SK-N-SH (cell line): ENCODE measurements at regions not wholly inside any gene's neighbourhood (a gene's known extent, or its start where the extent isn't known, plus 50 kb on each side); places are given as distances from the start of the nearest gene placed in this dataset.

Experiments
- CTCF ChIA-PET: fragments of 300-600, 350-600 bp; formaldehyde crosslinking; extraction: SDS; loops from one replicate; lab custom pipeline; 2021; lab: Yijun Ruan, JAX
- POLR2A ChIA-PET: fragments of 350-600 bp; sonication (Branson Sonifier 250); formaldehyde crosslinking; extraction: SDS; loops from one replicate; lab custom pipeline; 2020; ENCODE audit warnings: antibody characterized with exemption, inconsistent platforms; lab: Yijun Ruan, JAX
- DNase-seq: peaks from one replicate; pipeline ENCODE4 v3.0.0; 2012
- H2AFZ ChIP-seq: fragments of 200-600 bp; sonication (generic); 2 replicates; pipeline ENCODE4 v1.8.1; 2016; ENCODE audit warnings: antibody characterized with exemption, mild to moderate bottlenecking, low read depth
- H3F3A ChIP-seq: fragments of 200-600 bp; sonication (generic); replicated peaks from 2 replicates; pipeline ENCODE3; 2016; ENCODE audit warnings: antibody characterized with exemption, mild to moderate bottlenecking; ENCODE audit not compliant: insufficient read depth
- H3K27ac ChIP-seq, 2 experiments: fragments of 200-500 bp in 1 of 2; fragments of 200-600 bp in 1 of 2; sonication (Bioruptor generic) in 1 of 2; sonication (generic), shearing (Covaris generic) in 1 of 2; 2 replicates each; pipeline versions ENCODE4 v1.5.1 to v1.6.1; 2014 to 2016; ENCODE audit warnings: low read depth in 2 of 2, inconsistent platforms in 1 of 2, low read length in 1 of 2, mild to moderate bottlenecking in 1 of 2, mixed read lengths in 1 of 2
- H3K27me3 ChIP-seq: fragments of 200-600 bp; sonication (generic), shearing (Covaris generic); 2 replicates; pipeline ENCODE4 v1.6.1; 2016; ENCODE audit warnings: mixed run types; ENCODE audit not compliant: insufficient read depth
- H3K36me3 ChIP-seq, 2 experiments: fragments of 200-500 bp in 1 of 2; fragments of 200-600 bp in 1 of 2; sonication (Bioruptor generic) in 1 of 2; sonication (generic) in 1 of 2; replicated peaks in 1 of 2; 2 replicates each; pipeline versions ENCODE3 to v1.5.1; 2014 to 2016; ENCODE audit warnings: low read length in 1 of 2, mild to moderate bottlenecking in 1 of 2; ENCODE audit not compliant: insufficient read depth in 2 of 2, control insufficient read depth in 1 of 2
- H3K4me1 ChIP-seq, 2 experiments: fragments of 200-500 bp in 1 of 2; fragments of 200-600 bp in 1 of 2; sonication (Bioruptor generic) in 1 of 2; sonication (generic), shearing (Covaris generic) in 1 of 2; 2 replicates each; pipeline versions ENCODE4 v1.5.1 to v1.6.1; 2014 to 2016; ENCODE audit warnings: low read depth in 1 of 2, low read length in 1 of 2, mixed run types in 1 of 2; ENCODE audit not compliant: insufficient read depth in 2 of 2, control insufficient read depth in 1 of 2
- H3K4me2 ChIP-seq: fragments of 200-600 bp; sonication (generic), shearing (Covaris generic); 2 replicates; pipeline ENCODE4 v1.6.1; 2017; ENCODE audit warnings: mixed run types
- H3K4me3 ChIP-seq, 2 experiments: fragments of 200-500 bp in 1 of 2; fragments of 200-600 bp in 1 of 2; sonication (Bioruptor generic) in 1 of 2; sonication (generic), shearing (Covaris generic) in 1 of 2; 2 replicates each; pipeline versions ENCODE4 v1.5.1 to v1.8.1; 2014 to 2016; ENCODE audit warnings: low read depth in 2 of 2, inconsistent platforms in 1 of 2, low read length in 1 of 2, mild to moderate bottlenecking in 1 of 2, mixed read lengths in 1 of 2, moderate library complexity in 1 of 2
- H3K79me2 ChIP-seq: fragments of 200-600 bp; sonication (generic); 2 replicates; pipeline ENCODE4 v1.8.1; 2017; ENCODE audit warnings: mild to moderate bottlenecking; ENCODE audit not compliant: insufficient read depth
- H3K9ac ChIP-seq: fragments of 200-600 bp; sonication (generic); 2 replicates; pipeline ENCODE4 v1.6.1; 2017; ENCODE audit warnings: mixed run types
- H3K9me2 ChIP-seq: fragments of 200-600 bp; sonication (generic); 2 replicates; pipeline ENCODE4 v1.6.1; 2017; ENCODE audit warnings: mixed run types
- H3K9me3 ChIP-seq: fragments of 200-600 bp; sonication (generic); 2 replicates; pipeline ENCODE4 v1.6.1; 2017; ENCODE audit warnings: mixed run types, mild to moderate bottlenecking, moderate library complexity
- H4K20me1 ChIP-seq: fragments of 200-600 bp; sonication (generic); 2 replicates; pipeline ENCODE4 v1.6.1; 2017; ENCODE audit warnings: mild to moderate bottlenecking, mixed run types; ENCODE audit not compliant: insufficient read depth
- CHD2 ChIP-seq: fragments of 150-350 bp; IDR thresholded peaks from 2 replicates; pipeline ENCODE4 v1.6.1; 2018; ENCODE audit warnings: low read length; ENCODE audit not compliant: partially characterized antibody
- EP300 ChIP-seq, 2 experiments: IDR thresholded peaks; 2 replicates each; pipeline versions ENCODE4 v1.4.0 to v1.6.1; 2012; ENCODE audit warnings: borderline replicate concordance in 1 of 2, low read depth in 1 of 2, low read length in 1 of 2
- GABPA ChIP-seq: IDR thresholded peaks from 2 replicates; pipeline ENCODE4 v1.4.0; 2012; ENCODE audit warnings: low read depth, mild to moderate bottlenecking
- GATA2 ChIP-seq: sonication (generic); formaldehyde crosslinking; IDR thresholded peaks from 2 replicates; pipeline ENCODE4 v1.5.0; 2020; ENCODE audit warnings: mild to moderate bottlenecking, missing genetic modification reagents
- JUND ChIP-seq: IDR thresholded peaks from 2 replicates; pipeline ENCODE4 v1.4.0; 2012
- MXI1 ChIP-seq: IDR thresholded peaks from 2 replicates; pipeline ENCODE4 v1.6.1; 2012; ENCODE audit warnings: mild to moderate bottlenecking, low read depth, low read length, improper control_type of control experiment
- NFIC ChIP-seq: IDR thresholded peaks from 2 replicates; pipeline ENCODE4 v1.4.0; 2012; ENCODE audit warnings: borderline replicate concordance
- NRF1 ChIP-seq: IDR thresholded peaks from 2 replicates; pipeline ENCODE4 v1.6.1; 2012; ENCODE audit warnings: low read depth, mild to moderate bottlenecking, low read length
- POLR2AphosphoS5 ChIP-seq: IDR thresholded peaks from 2 replicates; pipeline ENCODE4 v1.6.1; 2012; ENCODE audit warnings: low read depth, low read length
- RAD21 ChIP-seq: IDR thresholded peaks from 2 replicates; pipeline ENCODE4 v1.6.1; 2012; ENCODE audit warnings: mild to moderate bottlenecking, low read length
- RCOR1 ChIP-seq: fragments of 150-350 bp; IDR thresholded peaks from 2 replicates; pipeline ENCODE4 v1.6.1; 2017; ENCODE audit warnings: antibody characterized with exemption, low read length
- TAF1 ChIP-seq: IDR thresholded peaks from 2 replicates; pipeline ENCODE4 v1.6.1; 2012; ENCODE audit warnings: low read depth, mild to moderate bottlenecking, low read length, moderate library complexity, borderline replicate concordance
- TCF12 ChIP-seq: IDR thresholded peaks from 2 replicates; pipeline ENCODE4 v1.4.0; 2012
- WGBS: methylation state at CpG from one replicate; pipeline ENCODE4 v1.1.6; 2017; ENCODE audit warnings: low lambda C conversion rate; 5-methylcytosine and 5-hydroxymethylcytosine counted together
- TF ChIP-seq, protein P1 (sequence below): IDR thresholded peaks from 2 replicates; pipeline ENCODE4; 2012
- TF ChIP-seq, protein P2 (sequence below): fragments of 150-350 bp; IDR thresholded peaks from 2 replicates; pipeline ENCODE4 v1.6.1; 2016; ENCODE audit warnings: mild to moderate bottlenecking, low read depth, low read length
- TF ChIP-seq, protein P3 (sequence below): IDR thresholded peaks from 2 replicates; pipeline ENCODE4 v1.6.1; 2012; ENCODE audit warnings: mild to moderate bottlenecking, low read depth, low read length, moderate library complexity
- TF ChIP-seq, protein P4 (sequence below): IDR thresholded peaks from 2 replicates; pipeline ENCODE4 v1.4.0; 2012; ENCODE audit warnings: low read depth, borderline replicate concordance

DNA sequence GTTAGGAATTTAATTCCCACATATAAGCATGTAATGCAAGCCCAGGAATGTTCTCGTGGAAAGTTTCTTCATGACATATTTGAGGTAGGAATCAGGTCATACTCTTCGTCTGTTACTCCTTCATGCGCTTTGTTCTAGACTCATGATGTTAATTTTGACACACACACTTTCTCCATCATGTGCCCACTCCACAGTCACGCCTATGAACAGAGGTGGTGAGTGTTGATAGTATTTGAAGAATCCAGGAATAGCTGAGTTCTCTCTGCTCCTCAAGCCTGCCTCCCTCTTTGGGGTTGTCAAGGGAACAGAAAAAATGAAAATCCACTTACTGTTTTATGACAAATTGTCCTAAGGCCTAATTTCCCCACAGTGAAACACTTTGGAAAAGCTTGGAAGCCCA, 117.3 kb upstream of the SERPINE2 start:
- Histone ChIP-seq H2AFZ (no peak overlapping the region), H3K9me2 (no peaks in the 10 kb centered on the region), H4K20me1 (no peaks in the 10 kb centered on the region), H3K79me2 (no peaks in the 10 kb centered on the region), H3K4me2 (peak overlapping the region; percentile 19; the same call in 1 of the 2 replicates), H3K27me3 (no peaks in the 10 kb centered on the region), H3K4me3 (no peak overlapping the region), H3K27ac (peak overlapping the region in 1 of 2 experiments; percentile 48; a peak in 1 of 4 replicates), H3K9me3 (no peaks in the 10 kb centered on the region), H3K4me1 (peaks cover 4 to 19% of the 10 kb centered on the region in 2 experiments; a peak in 3 of 4 replicates), H3K36me3 (no peaks in the 10 kb centered on the region), H3F3A (no peaks in the 10 kb centered on the region)
- CTCF ChIA-PET, result no interaction called here
- no peak for DNase-seq
- 89% methylated on average over 4 of the region's 4 CpGs for WGBS
- POLR2A ChIA-PET, result no interaction called here
- TF ChIP-seq TCF12 (no peak), NFIC (no peak), GABPA (no peak), RCOR1 (no peak), RAD21 (no peak), JUND (no peak), TAF1 (no peak), NRF1 (no peak), CHD2 (no peak), POLR2AphosphoS5 (no peak)
- TF ChIP-seq, protein P1, sequence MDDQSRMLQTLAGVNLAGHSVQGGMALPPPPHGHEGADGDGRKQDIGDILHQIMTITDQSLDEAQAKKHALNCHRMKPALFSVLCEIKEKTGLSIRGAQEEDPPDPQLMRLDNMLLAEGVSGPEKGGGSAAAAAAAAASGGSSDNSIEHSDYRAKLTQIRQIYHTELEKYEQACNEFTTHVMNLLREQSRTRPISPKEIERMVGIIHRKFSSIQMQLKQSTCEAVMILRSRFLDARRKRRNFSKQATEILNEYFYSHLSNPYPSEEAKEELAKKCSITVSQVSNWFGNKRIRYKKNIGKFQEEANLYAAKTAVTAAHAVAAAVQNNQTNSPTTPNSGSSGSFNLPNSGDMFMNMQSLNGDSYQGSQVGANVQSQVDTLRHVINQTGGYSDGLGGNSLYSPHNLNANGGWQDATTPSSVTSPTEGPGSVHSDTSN, result no peak
- TF ChIP-seq, protein P2, sequence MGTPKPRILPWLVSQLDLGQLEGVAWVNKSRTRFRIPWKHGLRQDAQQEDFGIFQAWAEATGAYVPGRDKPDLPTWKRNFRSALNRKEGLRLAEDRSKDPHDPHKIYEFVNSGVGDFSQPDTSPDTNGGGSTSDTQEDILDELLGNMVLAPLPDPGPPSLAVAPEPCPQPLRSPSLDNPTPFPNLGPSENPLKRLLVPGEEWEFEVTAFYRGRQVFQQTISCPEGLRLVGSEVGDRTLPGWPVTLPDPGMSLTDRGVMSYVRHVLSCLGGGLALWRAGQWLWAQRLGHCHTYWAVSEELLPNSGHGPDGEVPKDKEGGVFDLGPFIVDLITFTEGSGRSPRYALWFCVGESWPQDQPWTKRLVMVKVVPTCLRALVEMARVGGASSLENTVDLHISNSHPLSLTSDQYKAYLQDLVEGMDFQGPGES, result no peak
- TF ChIP-seq, protein P3, sequence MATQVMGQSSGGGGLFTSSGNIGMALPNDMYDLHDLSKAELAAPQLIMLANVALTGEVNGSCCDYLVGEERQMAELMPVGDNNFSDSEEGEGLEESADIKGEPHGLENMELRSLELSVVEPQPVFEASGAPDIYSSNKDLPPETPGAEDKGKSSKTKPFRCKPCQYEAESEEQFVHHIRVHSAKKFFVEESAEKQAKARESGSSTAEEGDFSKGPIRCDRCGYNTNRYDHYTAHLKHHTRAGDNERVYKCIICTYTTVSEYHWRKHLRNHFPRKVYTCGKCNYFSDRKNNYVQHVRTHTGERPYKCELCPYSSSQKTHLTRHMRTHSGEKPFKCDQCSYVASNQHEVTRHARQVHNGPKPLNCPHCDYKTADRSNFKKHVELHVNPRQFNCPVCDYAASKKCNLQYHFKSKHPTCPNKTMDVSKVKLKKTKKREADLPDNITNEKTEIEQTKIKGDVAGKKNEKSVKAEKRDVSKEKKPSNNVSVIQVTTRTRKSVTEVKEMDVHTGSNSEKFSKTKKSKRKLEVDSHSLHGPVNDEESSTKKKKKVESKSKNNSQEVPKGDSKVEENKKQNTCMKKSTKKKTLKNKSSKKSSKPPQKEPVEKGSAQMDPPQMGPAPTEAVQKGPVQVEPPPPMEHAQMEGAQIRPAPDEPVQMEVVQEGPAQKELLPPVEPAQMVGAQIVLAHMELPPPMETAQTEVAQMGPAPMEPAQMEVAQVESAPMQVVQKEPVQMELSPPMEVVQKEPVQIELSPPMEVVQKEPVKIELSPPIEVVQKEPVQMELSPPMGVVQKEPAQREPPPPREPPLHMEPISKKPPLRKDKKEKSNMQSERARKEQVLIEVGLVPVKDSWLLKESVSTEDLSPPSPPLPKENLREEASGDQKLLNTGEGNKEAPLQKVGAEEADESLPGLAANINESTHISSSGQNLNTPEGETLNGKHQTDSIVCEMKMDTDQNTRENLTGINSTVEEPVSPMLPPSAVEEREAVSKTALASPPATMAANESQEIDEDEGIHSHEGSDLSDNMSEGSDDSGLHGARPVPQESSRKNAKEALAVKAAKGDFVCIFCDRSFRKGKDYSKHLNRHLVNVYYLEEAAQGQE, result no peak
- TF ChIP-seq, all 33 proteins: peak for 0
- no peak overlapping the region for H3K9ac ChIP-seq

DNA sequence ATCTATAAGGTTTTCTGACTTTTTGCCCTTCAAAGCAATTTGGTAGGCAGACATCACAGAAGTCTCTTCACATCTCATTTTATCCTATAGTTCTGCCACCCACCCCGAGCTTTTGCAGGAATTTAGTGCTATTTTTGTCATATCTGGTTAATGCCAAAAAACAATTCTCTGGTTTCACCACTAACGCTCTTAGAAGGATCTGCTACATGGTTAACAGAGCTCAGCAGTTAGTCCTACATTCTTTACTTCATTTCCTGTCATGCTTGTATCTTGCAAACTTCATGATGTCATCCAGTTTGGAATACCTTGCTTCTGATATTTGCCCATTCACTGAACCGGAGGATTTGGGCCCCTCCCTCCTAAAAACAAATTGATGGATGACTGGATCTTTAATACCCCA, 116.8 kb upstream of the SERPINE2 start:
- ChIA-PET CTCF (no interaction called here), POLR2A (no interaction called here)
- no peaks in the 10 kb centered on the region for H4K20me1 ChIP-seq
- H3K36me3 ChIP-seq, result no peaks in the 10 kb centered on the region
- WGBS, result 20% methylated on average over 3 of the region's 3 CpGs
- H3K27ac ChIP-seq, result peak overlapping the region; percentile 9 to 48; a peak in 2 of 4 replicates
- DNase-seq, result no peak
- H3K9me3 ChIP-seq, result no peaks in the 10 kb centered on the region
- H3K4me2 ChIP-seq, result peak overlapping the region; percentile 19; the same call in 1 of the 2 replicates
- H3K9me2 ChIP-seq, result no peaks in the 10 kb centered on the region
- H2AFZ ChIP-seq, result peak overlapping the region; percentile 3; the same call in 1 of the 2 replicates
- H3K79me2 ChIP-seq, result no peaks in the 10 kb centered on the region
- H3F3A ChIP-seq, result no peaks in the 10 kb centered on the region
- H3K4me3 ChIP-seq, result no peak overlapping the region
- H3K27me3 ChIP-seq, result no peaks in the 10 kb centered on the region
- H3K4me1 ChIP-seq, result peaks cover 2 to 14% of the 10 kb centered on the region in 2 experiments; a peak in 3 of 4 replicates
- H3K9ac ChIP-seq, result no peak overlapping the region
- TF ChIP-seq RCOR1 (no peak), NRF1 (no peak), MXI1 (no peak), GATA2 (no peak), EP300 (IDR thresholded peaks at IDR 0.05; ENCODE audit: borderline replicate concordance in 1 of 2, low read depth in 1 of 2, low read length in 1 of 2) (peak in 1 of 2 experiments; percentile 57; a peak in 1 of 4 replicates), POLR2AphosphoS5 (no peak)
- TF ChIP-seq, protein P4, sequence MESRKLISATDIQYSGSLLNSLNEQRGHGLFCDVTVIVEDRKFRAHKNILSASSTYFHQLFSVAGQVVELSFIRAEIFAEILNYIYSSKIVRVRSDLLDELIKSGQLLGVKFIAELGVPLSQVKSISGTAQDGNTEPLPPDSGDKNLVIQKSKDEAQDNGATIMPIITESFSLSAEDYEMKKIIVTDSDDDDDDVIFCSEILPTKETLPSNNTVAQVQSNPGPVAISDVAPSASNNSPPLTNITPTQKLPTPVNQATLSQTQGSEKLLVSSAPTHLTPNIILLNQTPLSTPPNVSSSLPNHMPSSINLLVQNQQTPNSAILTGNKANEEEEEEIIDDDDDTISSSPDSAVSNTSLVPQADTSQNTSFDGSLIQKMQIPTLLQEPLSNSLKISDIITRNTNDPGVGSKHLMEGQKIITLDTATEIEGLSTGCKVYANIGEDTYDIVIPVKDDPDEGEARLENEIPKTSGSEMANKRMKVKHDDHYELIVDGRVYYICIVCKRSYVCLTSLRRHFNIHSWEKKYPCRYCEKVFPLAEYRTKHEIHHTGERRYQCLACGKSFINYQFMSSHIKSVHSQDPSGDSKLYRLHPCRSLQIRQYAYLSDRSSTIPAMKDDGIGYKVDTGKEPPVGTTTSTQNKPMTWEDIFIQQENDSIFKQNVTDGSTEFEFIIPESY, result no peak
- TF ChIP-seq, protein P3, result no peak
